Stimulated activated CD8-positive, alpha-beta memory T cell treated with anti-CD3 and anti-CD28 coated beads, Interleukin-12 subunit alpha, Interleukin-12 subunit beta, amount 100 ng/mL, for 1 hour (primary cell): ENCODE measurements at regions not wholly inside any gene's neighbourhood (a gene's known extent, or its start where the extent isn't known, plus 50 kb on each side); places are given as distances from the start of the nearest gene placed in this dataset.
"Not testable (repeated sequence)": the region's sequence is repeated elsewhere in the genome, so short reads cannot be mapped to it uniquely, and the experiment has no call there.

Experiments
- DNase-seq: peaks from one replicate; pipeline ENCODE4 v3.0.0-alpha.2; 2020; ENCODE audit warnings: low read depth

DNA sequence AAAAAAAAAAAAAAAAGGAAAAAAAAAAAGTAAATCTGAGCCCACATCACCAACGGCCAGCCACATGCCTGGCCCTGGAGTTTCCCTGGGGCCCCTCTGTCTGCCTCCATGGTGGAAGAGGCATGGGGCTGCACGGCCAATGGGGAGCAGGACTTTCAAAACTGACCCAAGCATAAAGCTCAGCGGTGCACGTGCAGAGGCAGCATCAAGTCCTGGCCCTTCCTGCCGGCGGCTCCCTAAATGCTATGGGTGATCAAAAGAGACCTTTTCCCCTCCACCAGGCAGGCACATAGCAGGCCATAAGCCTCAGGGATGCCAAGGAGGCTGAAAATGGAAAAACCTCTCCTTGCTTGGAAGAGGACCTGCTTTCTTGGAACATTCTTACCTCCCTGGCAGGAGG lies 94.3 kb downstream of the OAT start:
- no peak for DNase-seq

DNA sequence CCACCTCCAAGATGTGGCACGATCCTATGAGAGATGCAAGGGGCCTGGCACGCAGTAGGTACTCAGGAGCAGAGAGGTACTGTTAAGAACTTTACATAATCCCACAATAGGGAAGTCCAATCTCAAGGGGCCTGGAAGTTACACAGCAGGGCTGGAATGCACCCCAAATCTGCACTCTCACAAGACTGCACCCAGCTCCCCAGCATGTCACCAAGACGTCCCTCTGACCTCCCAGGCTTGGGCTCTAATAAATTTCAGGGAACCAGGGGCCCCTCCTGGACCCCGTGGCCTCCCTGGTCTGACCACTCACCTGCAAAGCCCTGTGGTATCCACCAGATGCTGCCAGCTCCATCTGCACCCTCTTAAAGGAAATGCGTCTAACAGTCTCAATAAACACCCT lies 94.9 kb downstream of the OAT start:
- no peak for DNase-seq

DNA sequence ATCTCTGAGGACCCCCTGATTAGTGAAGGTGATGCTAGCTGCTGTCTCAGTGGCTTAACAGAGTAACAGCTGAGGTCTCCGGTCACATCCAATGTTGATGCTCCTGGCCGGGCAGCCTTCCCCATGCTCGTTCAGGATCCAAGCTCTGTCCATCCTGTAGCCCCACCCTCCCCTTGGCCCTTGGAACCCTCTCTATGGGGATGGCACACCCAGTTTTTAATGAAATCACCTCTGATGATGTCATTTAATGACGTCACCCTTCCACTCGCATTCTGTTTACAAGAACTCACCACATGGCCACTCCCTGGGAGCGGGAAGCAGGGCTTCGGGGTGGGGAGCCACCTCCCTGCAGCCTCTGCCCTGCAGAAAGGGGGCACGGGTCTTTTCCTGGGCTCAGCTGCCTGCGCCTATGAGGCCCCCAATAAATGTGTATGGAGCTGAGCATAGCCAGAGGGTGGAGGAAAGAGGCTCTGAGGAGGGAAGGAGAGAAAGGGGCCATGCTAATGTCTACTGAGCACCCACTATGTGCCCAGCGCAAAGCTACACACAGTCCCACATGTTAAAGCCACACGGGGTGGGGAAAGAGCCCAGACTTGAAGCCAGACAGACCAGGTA lies 95.5 kb downstream of the OAT start:
- no peak for DNase-seq

DNA sequence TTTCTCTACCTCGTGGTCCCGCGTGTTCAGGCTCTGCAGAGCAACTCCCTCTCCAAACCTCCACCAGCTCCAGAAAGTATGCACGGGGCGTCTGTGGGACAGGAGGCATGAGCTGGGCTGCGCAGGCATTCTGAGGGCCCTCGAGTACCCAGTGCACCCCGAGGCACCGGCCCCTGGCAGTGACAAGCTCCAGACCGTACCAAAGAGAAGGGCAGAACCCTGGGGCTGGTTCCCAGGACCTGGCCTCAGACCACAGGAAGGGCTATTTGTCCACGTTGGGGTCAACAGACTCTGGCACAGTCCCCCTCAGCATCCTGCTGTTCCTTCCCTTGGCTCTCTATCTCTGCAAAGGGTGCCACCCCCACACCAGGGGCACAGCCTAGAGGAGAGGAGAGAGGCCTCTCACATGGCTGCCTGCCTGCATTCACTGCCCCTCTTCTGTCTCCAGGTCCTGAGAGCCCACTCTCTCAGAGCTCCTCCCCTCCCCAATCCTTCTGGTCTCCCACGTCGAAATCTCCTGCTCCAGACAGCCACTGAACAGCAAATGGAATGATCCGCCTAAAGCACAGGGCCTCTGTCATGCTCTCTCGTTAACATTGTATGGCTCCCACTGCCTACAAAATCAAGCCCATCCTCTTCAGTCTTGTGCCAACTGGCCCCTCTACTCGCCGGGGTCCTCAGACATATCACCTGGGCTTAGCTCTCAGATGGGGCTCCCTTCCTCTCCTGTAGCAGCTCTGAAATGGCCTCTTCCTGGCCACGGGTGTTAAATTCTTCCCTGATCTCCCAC lies 96.3 kb downstream of the OAT start:
- no peak for DNase-seq

DNA sequence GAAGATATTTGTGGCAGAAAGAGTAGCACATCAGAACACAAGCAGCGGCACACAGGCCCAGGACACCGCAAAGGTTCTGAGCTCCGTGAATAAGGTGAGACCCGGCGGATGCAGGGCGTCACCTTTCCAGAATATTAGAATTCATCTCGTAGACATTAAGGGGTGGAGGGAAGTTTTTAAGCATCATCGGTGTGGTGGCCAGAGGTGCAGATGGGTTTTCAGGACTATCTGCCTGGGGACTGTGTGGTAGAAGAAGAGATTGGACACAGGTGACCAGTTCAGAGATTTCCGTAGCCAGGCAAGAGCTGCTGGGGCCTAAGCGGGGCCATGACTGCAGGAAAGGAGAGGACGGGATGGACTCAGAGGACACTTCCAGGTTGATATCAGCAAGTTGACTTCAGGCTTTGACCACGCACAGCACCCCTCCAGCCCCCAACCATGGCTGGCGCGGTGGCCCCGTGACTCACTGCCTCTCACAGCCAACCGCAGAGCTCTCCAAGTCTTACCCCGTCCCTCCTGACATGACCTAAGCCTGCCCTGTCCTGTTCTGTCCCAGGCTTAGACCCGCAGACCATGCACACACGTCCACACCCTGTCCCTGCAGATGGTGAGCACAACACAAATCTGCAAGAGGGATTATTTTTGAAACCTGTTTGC lies 97.2 kb downstream of the OAT start:
- DNase-seq, result no peak

DNA sequence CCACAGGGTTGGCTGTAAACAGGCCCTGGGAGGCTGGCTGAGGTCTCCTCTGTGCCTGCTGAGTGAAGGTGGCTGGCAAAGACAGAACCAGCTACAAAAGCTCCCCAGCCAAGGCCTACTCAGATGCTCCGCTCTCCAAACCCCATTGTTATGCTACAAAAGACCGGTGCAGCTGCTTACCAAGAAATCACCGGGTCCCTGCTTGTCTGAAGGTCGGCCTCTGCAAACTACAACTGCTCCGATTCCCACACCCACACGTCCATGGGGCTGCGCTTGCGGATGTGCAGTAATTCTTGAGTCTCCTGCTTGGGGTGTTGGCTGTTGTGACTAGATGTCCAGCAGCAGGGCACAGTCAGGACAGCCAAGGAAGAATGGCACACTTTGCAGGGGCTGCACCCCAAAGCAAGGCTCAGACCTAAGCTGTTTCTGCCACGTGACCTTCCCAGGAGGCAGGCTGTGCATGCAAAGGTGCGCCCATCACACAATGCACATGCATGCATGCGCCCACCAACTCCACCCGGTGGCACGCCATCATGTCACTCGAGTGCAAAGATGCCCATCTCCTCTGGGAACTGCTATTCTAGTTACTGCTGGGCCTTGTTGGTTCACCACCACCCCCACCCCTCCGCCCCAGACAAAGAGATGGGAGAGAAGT lies 97.8 kb downstream of the OAT start:
- no peak for DNase-seq

DNA sequence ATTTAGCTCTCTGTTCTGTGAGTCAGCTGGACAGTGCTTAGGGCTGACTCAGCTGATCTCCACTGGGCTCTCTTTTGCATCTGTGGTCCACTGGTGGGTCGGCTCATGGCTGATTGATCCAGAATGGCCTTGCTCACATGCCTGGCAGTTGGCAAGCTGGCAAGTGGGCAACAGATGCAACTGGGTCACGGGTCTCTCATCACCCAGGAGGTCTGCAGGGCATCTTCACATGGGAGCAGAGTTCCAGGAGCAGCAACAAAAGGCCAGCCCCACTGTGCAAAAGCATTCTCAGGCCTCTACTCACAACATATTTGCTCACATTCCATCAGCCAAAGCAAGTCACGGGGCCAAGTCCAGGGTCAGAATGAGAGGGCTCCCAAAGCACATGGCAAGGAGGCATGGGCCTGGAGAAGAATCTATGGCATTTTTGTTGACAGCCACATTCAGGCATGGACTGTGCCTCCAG lies 98.8 kb downstream of the OAT start:
- DNase-seq, result no peak

DNA sequence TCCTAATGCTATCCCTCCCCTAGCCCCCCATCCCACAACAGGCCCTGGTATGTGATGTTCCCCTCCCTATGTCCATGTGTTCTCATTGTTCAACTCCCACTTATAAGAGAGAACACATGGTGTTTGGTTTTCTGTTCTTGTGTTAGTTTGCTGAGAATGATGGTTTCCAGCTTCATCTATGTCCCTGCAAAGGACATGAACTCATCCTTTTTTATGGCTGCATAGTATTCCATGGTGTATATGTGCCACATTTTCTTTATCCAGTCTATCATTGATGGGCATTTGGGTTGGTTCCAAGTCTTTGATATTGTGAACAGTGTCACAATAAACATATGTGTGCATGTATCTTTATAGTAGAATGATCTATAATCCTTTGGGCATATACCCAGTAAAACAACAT lies 99.2 kb downstream of the OAT start:
- DNase-seq, result not testable (repeated sequence)

DNA sequence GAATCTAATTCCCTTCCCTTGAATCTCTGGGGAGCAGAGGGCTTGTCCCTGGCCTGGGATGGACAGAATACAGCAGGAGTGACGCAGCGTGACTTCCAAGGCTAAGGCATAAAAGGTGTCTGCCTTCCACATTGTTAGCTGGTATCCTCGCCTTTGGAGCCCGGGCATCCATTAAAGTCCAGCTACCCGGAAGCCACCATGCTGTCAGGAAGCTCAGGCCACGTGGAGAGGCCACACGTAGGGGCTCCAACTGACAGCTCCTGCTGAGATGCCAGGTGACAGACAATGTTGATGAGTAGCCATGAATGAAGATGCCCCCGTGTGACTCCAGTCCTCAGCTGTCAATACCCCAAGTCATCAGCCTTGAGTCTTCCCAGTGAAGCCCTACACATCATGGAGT lies 99.9 kb downstream of the OAT start:
- DNase-seq, result no peak

DNA sequence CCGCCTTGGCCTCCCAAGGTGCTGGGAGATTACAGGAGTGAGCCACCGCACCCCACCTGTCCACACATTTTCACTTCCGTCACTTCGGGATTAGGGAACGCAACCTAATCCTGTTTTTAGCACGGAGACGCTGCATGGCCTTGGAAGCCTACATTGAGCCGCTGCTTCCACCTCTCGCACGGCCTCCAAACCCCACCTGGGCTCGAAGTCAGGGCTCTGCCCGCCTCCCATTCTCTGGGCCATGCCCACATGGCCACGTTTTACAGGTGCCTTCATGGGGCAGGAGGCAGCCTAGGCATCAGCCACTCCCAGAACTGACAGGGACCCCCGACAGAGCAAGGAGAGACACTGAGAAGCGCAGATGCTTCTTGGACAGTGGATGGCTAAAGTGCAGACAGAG lies 100.6 kb downstream of the OAT start:
- no peak for DNase-seq

DNA sequence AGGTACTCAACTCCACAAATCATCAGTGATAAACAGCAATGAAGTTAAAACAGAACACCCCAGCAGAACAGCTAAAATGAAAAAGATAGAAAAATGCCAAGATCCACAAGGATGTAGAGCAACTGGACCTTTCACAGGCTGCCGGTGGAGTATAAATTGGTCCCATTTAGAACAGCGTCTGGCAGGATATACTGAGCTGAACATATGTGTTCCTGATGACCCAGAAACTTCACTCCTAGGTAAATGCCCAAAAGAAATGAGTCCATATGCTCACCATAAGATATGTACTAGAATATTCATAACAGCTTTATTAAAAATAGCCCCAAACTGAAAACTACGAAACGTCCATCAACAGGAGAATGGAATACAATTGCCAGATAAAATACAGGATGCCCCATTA lies 102.4 kb downstream of the OAT start:
- no peak for DNase-seq

DNA sequence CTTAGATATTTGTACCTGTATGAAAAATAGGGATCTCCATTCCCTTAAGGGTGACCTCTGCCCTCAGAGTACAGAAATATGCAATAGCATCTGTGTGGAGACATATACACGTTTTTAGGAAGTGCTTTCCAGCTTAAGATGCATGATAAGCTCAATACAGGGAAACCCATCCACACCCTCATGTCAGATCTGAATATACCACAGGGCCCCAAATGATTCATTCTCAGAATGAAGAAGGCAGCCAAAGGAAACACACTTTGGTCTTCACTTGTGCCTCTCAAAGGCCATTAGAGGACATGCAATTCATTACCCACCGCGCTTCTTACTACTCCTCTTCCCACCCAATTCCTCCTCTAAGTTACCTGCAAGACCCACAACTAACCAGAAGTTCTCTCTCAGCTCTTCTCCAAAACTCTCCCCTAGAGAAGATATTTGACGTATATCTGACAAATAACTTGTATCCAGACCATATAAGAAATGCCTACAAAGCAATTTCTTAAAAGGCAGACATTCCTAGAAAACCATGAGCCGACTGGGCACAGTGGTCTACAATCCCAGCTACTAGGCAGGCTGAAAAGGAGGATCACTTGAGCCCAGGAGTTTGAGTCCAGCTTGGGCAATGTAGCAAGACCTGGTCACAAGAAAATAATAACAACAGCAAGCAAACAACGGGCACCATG lies 103.0 kb downstream of the OAT start:
- no peak for DNase-seq

DNA sequence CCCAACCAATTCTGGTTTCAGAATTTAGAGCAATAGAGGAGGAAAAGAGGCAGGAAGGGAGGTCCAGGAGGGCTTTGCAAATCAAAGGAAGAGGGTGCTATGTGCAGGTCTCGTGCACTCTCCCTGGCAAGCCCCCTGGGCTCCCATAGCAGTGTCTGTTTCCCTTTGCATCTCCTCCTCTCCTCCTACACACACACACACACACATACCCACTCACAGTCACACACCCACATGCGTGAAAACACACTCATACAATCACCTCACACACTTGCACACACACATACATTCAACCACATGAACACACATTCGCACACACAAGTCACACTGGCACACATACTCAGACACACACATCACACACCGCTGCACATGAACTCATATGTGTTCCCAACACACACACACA lies 105.3 kb downstream of the OAT start:
- no peak for DNase-seq

DNA sequence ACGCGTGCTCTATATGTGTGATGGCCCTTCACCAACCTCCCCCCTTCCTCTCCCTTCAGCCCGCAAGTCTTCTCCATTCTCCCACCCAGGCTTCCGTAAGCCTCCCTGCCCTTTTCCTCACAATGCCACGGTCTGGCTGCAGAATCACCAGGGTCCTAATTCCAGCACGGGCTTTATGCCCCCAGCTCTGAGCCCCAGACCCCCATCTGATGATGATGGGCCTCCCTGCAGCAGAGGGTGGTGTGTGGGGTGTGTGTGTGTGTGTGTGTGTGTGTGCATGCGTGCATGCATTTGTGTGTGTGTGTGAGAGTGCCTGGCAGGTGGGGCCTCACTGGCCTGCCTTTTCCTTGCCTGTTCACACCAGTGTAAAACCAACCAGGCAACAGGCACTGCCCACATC lies 109.9 kb downstream of the OAT start:
- no peak for DNase-seq

DNA sequence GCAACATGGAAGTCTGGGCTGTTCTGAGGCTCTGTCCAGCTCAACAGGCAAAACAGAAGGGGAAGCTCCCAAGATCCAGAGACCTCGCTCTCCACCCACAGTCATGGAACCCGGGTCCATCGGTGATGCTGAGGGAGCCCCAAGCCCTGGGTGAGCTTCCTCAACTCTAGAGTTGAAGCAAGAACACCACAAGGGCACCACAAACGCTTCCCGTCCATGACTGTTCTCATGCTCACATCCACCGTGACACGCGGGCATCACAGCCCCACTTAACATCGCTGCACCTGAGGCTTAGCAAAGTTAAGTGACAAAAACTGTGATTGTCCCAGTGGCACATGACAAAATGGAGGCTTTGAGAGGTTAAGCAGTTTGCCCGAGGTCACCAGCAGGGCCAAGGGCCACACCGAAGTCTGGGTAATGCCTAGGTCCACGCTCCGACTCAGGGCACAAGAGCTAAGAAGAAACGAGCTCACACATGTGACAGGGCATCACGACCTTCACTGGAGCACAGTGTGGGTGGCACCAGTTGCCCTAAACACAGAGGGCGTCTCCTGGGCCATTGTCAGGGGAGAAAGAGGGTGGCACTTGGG lies 110.6 kb downstream of the OAT start:
- DNase-seq, result no peak

DNA sequence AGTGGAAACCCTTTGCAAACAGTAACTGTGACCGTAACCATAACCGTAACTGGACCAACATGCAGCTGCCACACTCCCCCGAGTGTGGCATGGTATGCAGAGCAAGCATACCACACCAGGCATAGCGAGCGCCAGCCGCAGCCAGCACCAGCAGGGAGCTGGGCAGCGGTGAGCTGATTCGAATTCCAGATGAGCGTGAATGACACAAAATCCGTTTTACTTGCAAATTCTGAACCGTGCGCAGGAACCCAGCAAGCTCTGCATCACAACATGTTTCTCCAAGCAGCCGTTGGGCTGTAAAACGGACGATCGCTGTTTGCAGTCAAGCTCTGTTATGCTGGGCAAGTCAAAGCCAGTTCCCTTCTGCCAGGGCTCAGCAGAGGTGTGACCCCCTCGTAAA lies 111.1 kb downstream of the OAT start:
- DNase-seq, result no peak

DNA sequence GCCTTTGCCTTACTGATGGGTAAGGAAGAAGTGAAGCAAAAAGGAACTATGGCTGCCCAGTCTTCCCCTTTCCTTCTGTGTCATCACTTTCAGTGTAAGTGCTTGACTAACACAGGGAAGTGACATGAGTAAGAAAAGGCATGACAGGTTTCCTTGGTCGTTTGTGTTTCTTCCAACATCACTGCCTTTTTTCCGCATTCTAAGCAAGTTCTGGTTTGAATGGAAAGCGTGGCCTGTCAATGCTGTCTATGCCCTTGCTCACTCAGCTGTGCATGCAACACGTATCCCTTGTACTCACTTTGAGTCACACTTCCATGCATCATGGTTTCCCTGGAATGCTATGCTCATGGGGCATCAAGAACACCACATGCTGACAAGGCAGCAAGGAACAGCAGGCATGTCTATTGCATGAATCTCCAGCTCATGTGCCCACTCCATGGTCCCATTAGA lies 111.8 kb downstream of the OAT start:
- no peak for DNase-seq

DNA sequence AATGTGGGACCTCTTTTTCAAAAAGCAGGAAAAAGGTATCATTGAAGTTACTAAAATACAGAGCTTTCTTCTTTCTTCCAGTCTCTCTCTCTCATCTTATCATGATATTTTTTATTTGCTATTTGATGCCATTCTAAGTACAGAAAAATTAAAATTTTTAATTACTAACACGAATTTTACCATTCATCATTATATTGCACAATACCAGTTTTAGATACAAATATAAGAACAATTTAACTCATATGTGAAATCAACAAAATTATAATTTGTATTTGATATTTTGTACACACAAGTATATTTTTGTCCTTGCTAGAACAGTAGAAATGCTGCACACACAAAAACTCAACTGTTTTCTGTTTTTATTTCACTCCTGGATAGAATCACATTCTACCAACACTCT lies 112.2 kb downstream of the OAT start:
- DNase-seq, result no peak

DNA sequence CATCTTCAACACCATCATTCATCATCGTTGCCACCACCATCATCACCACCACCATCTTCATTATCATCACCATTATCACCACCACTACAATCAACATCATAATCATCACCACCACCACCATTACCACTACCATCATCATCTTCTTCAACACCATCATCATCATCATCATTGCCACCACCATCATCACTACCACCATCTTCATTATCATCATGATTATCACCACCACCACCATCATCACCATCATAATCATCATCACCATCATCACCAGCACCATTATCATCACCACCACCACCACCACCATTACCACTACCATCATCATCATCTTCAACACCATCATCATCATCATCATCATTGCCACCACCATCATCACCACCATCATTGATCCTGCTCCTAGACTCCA lies 112.7 kb downstream of the OAT start:
- DNase-seq, result no peak

DNA sequence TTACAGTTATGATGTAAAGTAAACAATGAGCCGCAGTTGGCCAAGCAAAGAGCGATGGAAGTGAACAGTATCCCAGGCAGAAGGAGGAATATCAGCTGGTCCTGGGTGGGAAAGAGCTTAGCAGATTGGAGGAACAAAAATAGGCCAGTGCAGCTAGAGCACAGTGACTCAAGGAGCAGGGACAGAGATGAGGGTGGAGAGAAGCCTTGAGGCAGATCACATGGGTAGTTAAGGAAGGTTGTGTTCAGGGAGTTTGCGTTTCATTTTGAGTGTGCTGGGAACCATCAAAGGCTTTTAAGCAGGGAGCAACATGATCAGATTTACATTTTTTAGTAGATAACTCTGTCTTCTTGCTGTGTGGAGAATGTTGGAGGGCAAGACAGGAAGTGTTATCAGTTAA lies 113.6 kb downstream of the OAT start:
- no peak for DNase-seq

DNA sequence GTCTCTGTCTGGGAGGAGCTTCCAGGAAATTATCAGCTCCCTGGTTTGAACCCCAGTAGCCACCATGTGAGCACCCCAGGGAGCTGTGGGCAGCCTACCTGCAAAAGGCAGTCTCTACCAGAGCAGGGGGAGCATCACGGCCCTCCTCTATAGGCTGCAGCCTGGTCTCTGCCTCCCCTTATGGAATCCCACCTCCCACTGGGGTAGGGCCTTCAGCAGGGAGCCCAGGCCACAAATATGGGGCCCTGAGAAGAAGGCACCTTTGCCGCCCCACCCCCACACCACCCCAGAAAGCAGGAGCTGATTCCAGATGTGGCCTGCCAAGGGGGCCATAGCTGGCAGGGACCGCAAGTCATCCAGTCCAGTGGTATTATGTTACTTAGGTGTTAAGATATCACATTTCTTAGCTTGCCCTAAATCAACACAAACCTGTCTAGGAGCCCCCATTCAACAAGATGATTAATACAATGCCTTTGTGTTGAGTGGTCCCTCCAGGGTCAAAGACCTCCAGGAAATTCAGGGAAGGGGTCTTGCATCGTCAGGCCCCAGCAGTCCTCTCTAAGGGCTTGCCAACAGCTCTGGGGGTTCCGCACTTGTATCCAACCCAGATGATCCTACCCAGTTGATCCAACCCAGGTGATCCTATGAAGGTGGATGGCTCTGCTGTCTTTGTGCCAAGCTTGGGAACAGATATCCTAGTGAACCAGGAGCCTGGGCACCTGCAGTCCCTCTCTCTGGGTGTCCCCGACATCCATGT lies 114.9 kb downstream of the OAT start:
- DNase-seq, result no peak
